Lung (tissue), 11 donors: ENCODE measurements at regions not wholly inside any gene's neighbourhood (a gene's known extent, or its start where the extent isn't known, plus 50 kb on each side); places are given as distances from the start of the nearest gene placed in this dataset.

Source experiments
- ATAC-seq: fragments of 200-7000 bp; cut with Tn5 transposase; one replicate; pipeline ENCODE4 v1.9.1; 2020; ENCODE audit warnings: moderate number of reproducible peaks; ENCODE audit not compliant: insufficient read depth, low FRiP score
- DNase-seq, 3 donors: peaks; one replicate each; pipeline ENCODE4 v3.0.0-alpha.2; 2013 to 2017
- H3K27ac ChIP-seq, 2 donors: one replicate each; pipeline ENCODE4 v1.5.1; 2013; ENCODE audit warnings: mild to moderate bottlenecking in 2 of 2, moderate library complexity in 2 of 2, control low read depth in 1 of 2, inconsistent platforms in 1 of 2, low read depth in 1 of 2, low read length in 1 of 2
- H3K27me3 ChIP-seq, 3 donors: one replicate each; pipeline ENCODE4 v1.5.1; 2013; ENCODE audit warnings: low read length in 2 of 3; ENCODE audit not compliant: control insufficient read depth in 3 of 3, insufficient read depth in 3 of 3
- H3K36me3 ChIP-seq, 4 donors: one replicate each; pipeline ENCODE4 v1.5.1; 2013; ENCODE audit warnings: low read length in 4 of 4, mild to moderate bottlenecking in 1 of 4, moderate library complexity in 1 of 4; ENCODE audit not compliant: control insufficient read depth in 4 of 4, insufficient read depth in 4 of 4
- H3K4me1 ChIP-seq, 5 donors: one replicate each; pipeline ENCODE4 v1.5.1; 2013; ENCODE audit warnings: low read length in 5 of 5, mild to moderate bottlenecking in 2 of 5, moderate library complexity in 1 of 5; ENCODE audit not compliant: control insufficient read depth in 5 of 5, insufficient read depth in 5 of 5
- H3K4me3 ChIP-seq: one replicate; pipeline ENCODE4 v1.5.1; 2013; ENCODE audit warnings: mild to moderate bottlenecking, control low read depth, moderate library complexity
- H3K9ac ChIP-seq, 2 donors: one replicate each; pipeline ENCODE4 v1.5.1; 2013; ENCODE audit warnings: low read length in 2 of 2, control low read depth in 1 of 2; ENCODE audit not compliant: insufficient read depth in 1 of 2
- H3K9me3 ChIP-seq, 4 donors: one replicate each; pipeline ENCODE4 v1.5.1; 2013; ENCODE audit warnings: low read length in 3 of 4, mild to moderate bottlenecking in 1 of 4, moderate library complexity in 1 of 4; ENCODE audit not compliant: control insufficient read depth in 4 of 4, insufficient read depth in 3 of 4
- CTCF ChIP-seq: IDR thresholded peaks from 2 replicates; pipeline ENCODE4 v1.5.1; 2012; ENCODE audit warnings: mild to moderate bottlenecking; ENCODE audit errors: control extremely low read depth, extremely low read depth
- WGBS, 2 donors: extraction: QIAGEN DNeasy Blood & Tissue Kit; methylation state at CpG; one replicate each; pipeline ENCODE4 v1.1.7; 2013; 5-methylcytosine and 5-hydroxymethylcytosine counted together
- donor health status: control.
- donor health status: control.
- donor health status: Bipolar disorder and iron deficiency.
- donor health status: healthy.
- donor health status: DM: yes; HTN: yes; CAD: no.

DNA sequence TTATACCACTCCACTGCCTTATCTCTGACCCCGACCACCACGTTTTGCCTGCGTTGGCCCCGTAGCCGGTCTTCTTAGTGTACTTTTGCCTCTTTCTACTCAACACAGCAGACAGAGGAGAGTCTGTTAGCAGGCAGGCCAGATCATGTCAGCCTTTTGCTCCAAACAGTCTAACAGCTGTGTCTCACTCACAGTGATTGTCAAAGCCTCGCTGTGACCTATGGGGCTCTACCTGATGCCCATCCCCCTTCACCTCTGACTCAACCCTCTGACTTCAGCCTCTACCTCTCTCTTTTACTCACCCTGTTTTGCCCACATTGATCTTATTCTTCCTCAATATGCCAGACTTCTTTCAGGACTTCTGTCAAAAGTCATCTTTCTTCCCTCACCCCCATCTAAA, 127.1 kb downstream of the TRIML1 start:
- no peak for TF ChIP-seq CTCF
- H3K9ac ChIP-seq, result no peak overlapping the region
- H3K4me3 ChIP-seq, result no peak overlapping the region
- no peak overlapping the region for H3K27ac ChIP-seq
- DNase-seq (no peak), ATAC-seq (no peak)
- no peaks in the 10 kb centered on the region for H3K9me3 ChIP-seq
- no peaks in the 10 kb centered on the region for H3K4me1 ChIP-seq
- 78 to 86% methylated on average over 6 of the region's 6 CpGs for WGBS, 2 donors
- no peaks in the 10 kb centered on the region for H3K27me3 ChIP-seq
- H3K36me3 ChIP-seq, result no peaks in the 10 kb centered on the region

- ATAC-seq (no peak), DNase-seq (no peak)
- H3K4me1 ChIP-seq, result no peaks in the 10 kb centered on the region
- no peaks in the 10 kb centered on the region for H3K27me3 ChIP-seq
- WGBS, 2 donors, result 82 to 88% methylated on average over 13 of the region's 13 CpGs
- no peaks in the 10 kb centered on the region for H3K9me3 ChIP-seq
- no peaks in the 10 kb centered on the region for H3K36me3 ChIP-seq
- H3K9ac ChIP-seq, result no peak overlapping the region
- H3K27ac ChIP-seq, result no peak overlapping the region
- no peak for TF ChIP-seq CTCF
- no peak overlapping the region for H3K4me3 ChIP-seq
Measured at GRCh38 chr4:188268131-188268908, 129.1 kb downstream of the TRIML1 start.

- TF ChIP-seq CTCF, result no peak
- Histone ChIP-seq H3K36me3 (no peaks in the 10 kb centered on the region), H3K4me3 (no peak overlapping the region), H3K27me3 (no peaks in the 10 kb centered on the region), H3K4me1 (no peaks in the 10 kb centered on the region), H3K27ac (no peak overlapping the region), H3K9ac (no peak overlapping the region), H3K9me3 (no peaks in the 10 kb centered on the region)
- DNase-seq, result no peak
- ATAC-seq, result no peak
- 95 to 96% methylated on average over 30 of the region's 30 CpGs for WGBS, 2 donors
Measured at GRCh38 chr4:188270273-188271069, 131.2 kb downstream of the TRIML1 start.
